ENCODE measurements at regions not wholly inside any gene's neighbourhood (a gene's known extent, or its start where the extent isn't known, plus 50 kb on each side); places are given as distances from the start of the nearest gene placed in this dataset.
A peak's percentile ranks its signal among the peaks of the same experiment; 100 is the strongest.
"Not testable (repeated sequence)": the region's sequence is repeated elsewhere in the genome, so short reads cannot be mapped to it uniquely, and the experiment has no call there.

DNA sequence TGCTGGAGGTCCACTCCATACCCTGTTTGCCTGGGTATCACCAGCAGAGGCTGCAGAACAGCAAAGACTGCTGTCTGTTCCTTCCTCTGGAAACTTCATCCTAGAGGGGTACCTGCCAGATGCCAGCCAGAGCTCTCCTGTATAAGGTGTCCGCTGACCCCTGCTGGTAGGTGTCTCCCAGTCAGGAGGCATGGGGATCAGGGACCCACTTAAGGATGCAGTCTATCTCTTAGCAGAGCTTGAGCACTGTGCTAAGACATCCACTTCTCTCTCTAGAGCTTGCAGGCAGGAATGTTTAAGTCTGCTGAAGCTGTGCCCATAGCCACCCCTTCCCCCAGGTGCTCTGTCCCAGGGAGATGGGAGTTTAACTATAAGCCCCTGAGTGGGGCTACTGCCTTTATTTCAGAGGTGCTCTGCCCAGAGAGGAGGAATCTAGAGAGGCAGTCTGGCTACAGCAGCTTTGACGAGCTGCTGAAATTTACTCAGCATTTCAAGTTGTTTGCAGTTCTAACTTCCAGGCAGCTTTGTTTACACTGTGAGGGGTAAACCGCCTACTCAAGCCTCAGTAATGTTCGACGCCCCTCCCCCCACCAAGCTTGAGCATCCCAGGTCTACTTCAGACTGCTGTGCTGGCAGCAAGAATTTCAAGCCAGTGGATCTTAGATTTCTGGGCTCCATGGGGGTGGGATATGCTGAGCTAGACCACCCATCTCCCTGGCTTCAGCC, 74.5 kb upstream of the GORAB start:
- not testable (repeated sequence) for FAIRE-seq

More for the DNA sequence above, 74.5 kb upstream of the GORAB start:
- H3K4me3 ChIP-seq (ENCODE audit: extremely low read depth in 1 of 4, insufficient read depth in 2 of 4, low read depth in 3 of 4, low read length in 4 of 4); H3K14ac ChIP-seq (ENCODE audit: insufficient read length); H2AFZ ChIP-seq (ENCODE audit: low read length); H3K27ac ChIP-seq (ENCODE audit: low read depth, low read length); H3K4me1 ChIP-seq (replicated peaks in 1 of 4; ENCODE audit: control insufficient read depth in 3 of 4, insufficient read depth in 4 of 4, low read length in 3 of 4); H2BK20ac ChIP-seq (ENCODE audit: low read length); H4K20me1 ChIP-seq (replicated peaks in 1 of 2; ENCODE audit: control insufficient read depth in 1 of 2, insufficient read depth in 2 of 2, low read length in 2 of 2); POLR2A ChIA-PET (ENCODE audit: partially characterized antibody); H2AK5ac ChIP-seq (ENCODE audit: low read depth, low read length); H4K8ac ChIP-seq (ENCODE audit: extremely low read depth, insufficient read depth, low read length); H3K4me2 ChIP-seq (ENCODE audit: insufficient read depth in 1 of 2, low read depth in 2 of 2, low read length in 2 of 2); H3K4ac ChIP-seq (replicated peaks; ENCODE audit: insufficient read length, low read depth, low read length); H2BK15ac ChIP-seq (ENCODE audit: low read length); H3K27me3 ChIP-seq (replicated peaks in 1 of 4; ENCODE audit: control insufficient read depth in 3 of 4, extremely low read depth in 1 of 4, insufficient read depth in 3 of 4, low read length in 3 of 4); H2BK5ac ChIP-seq (ENCODE audit: low read depth, low read length); H2BK12ac ChIP-seq (ENCODE audit: low read depth, low read length); H3K9me3 ChIP-seq (ENCODE audit: insufficient read depth in 2 of 2, low read depth in 1 of 2, low read length in 1 of 2); H3K36me3 ChIP-seq (ENCODE audit: control insufficient read depth in 2 of 4, insufficient read depth in 4 of 4, low read length in 3 of 4); H4K91ac ChIP-seq (replicated peaks; ENCODE audit: insufficient read length, low read length); H3K18ac ChIP-seq (ENCODE audit: extremely low read depth, low read length); H3K79me1 ChIP-seq (ENCODE audit: low read depth, low read length); H4K5ac ChIP-seq (ENCODE audit: insufficient read length, low read depth, low read length); H2BK120ac ChIP-seq (replicated peaks; ENCODE audit: low read depth, low read length); H3K23me2 ChIP-seq (ENCODE audit: low read depth, low read length); H3K23ac ChIP-seq (ENCODE audit: insufficient read length); H3K79me2 ChIP-seq (ENCODE audit: control insufficient read depth in 1 of 2, insufficient read depth in 2 of 2, low read length in 2 of 2); H3K56ac ChIP-seq (replicated peaks; ENCODE audit: insufficient read length, low read depth, low read length); H3K9ac ChIP-seq (replicated peaks in 1 of 4; ENCODE audit: extremely low read depth in 1 of 4, low read depth in 3 of 4, low read length in 3 of 4): not testable (repeated sequence)
- WGBS, 2 experiments (ENCODE audit: extremely low coverage in 1 of 2, insufficient coverage in 1 of 2, insufficient read length in 1 of 2, insufficient replicate concordance in 2 of 2, low coverage in 1 of 2, low lambda C conversion rate in 2 of 2, missing lambda C conversion rate in 1 of 2), result 77% methylated on average over 5 of the region's 5 CpGs; no CpG with 5 or more reads in 1 of the 2 experiments
- CTCF ChIA-PET (ENCODE audit: partially characterized antibody), result interaction anchor here (0.7 to 1.7 kb wide), 9 partner anchors 13 to 528 kb away, joined by 3 to 6 read pairs (median 3); no protein-coding TSS in a partner anchor
- DNase-seq (ENCODE audit: low read depth in 1 of 2, low spot score in 2 of 2), result peak in 1 of 2 experiments; percentile 67
- peak; percentile 46 to 55 for TF ChIP-seq RAD21 (IDR thresholded peaks at IDR 0.05 in 1 of 2, conservative IDR thresholded peaks at IDR 0.05 in 1 of 2; ENCODE audit: low read depth in 2 of 2, low read length in 2 of 2)
- TF ChIP-seq, protein P1, sequence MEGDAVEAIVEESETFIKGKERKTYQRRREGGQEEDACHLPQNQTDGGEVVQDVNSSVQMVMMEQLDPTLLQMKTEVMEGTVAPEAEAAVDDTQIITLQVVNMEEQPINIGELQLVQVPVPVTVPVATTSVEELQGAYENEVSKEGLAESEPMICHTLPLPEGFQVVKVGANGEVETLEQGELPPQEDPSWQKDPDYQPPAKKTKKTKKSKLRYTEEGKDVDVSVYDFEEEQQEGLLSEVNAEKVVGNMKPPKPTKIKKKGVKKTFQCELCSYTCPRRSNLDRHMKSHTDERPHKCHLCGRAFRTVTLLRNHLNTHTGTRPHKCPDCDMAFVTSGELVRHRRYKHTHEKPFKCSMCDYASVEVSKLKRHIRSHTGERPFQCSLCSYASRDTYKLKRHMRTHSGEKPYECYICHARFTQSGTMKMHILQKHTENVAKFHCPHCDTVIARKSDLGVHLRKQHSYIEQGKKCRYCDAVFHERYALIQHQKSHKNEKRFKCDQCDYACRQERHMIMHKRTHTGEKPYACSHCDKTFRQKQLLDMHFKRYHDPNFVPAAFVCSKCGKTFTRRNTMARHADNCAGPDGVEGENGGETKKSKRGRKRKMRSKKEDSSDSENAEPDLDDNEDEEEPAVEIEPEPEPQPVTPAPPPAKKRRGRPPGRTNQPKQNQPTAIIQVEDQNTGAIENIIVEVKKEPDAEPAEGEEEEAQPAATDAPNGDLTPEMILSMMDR (IDR thresholded peaks at IDR 0.05; ENCODE audit: control extremely low read depth in 1 of 3, insufficient read depth in 1 of 3, low read depth in 1 of 3, low read length in 3 of 3), result peak; percentile 21 to 35 (median 33); a peak in 3 of 4 replicates

Data from H1 (cell line).